Uterus (tissue), 3 donors: ENCODE measurements at regions not wholly inside any gene's neighbourhood (a gene's known extent, or its start where the extent isn't known, plus 50 kb on each side); places are given as distances from the start of the nearest gene placed in this dataset.

Experiments used
- DNase-seq, 2 donors: peaks; one replicate each; pipeline ENCODE4 v3.0.0-alpha.2; 2019 to 2020
- H3K27ac ChIP-seq, 2 donors: fragments of 200-600 bp; sonication (generic); 1 replicate in 1 of 2; 2 replicates in 1 of 2; pipeline ENCODE4 v1.5.1; 2016 to 2018
- H3K27me3 ChIP-seq, 2 donors: fragments of 200-600 bp; sonication (generic); one replicate each; pipeline ENCODE4 v1.5.1; 2018 to 2019; ENCODE audit warnings: control low read depth in 1 of 2
- H3K36me3 ChIP-seq, 2 donors: fragments of 200-600 bp; sonication (generic); one replicate each; pipeline ENCODE4 v1.5.1; 2019; ENCODE audit warnings: control low read depth in 1 of 2
- H3K4me1 ChIP-seq, 2 donors: fragments of 200-600 bp; sonication (generic); one replicate each; pipeline ENCODE4 v1.5.1; 2018 to 2019; ENCODE audit warnings: control low read depth in 1 of 2
- H3K4me3 ChIP-seq, 2 donors: fragments of 200-600 bp; sonication (generic); 1 replicate in 1 of 2; 2 replicates in 1 of 2; pipeline ENCODE4 v1.5.1; 2018 to 2019; ENCODE audit warnings: mild to moderate bottlenecking in 1 of 2
- H3K9me3 ChIP-seq, 2 donors: fragments of 200-600 bp; sonication (generic); one replicate each; pipeline ENCODE4 v1.5.1; 2019; ENCODE audit warnings: control low read depth in 1 of 2
- POLR2A ChIP-seq, 2 donors: fragments of 450-650 bp; IDR thresholded peaks; one replicate each; pipeline ENCODE4 v1.6.1; 2016; ENCODE audit warnings: antibody characterized with exemption in 2 of 2, mild to moderate bottlenecking in 1 of 2, moderate library complexity in 1 of 2
- intact Hi-C: fragments of 100-400 bp; cut with DNase I; formaldehyde crosslinking; loops from one replicate; pipeline ENCODE4 v1.15.1; 2023; ENCODE audit warnings: low total_unique reads
- TF ChIP-seq, protein P1 (sequence below), 4 experiments: fragments of 200-600 bp in 2 of 4; fragments of 450-650 bp in 2 of 4; sonication (generic) in 2 of 4; IDR thresholded peaks; one replicate each; pipeline ENCODE4 v1.5.1; 2016 to 2019; ENCODE audit warnings: antibody characterized with exemption in 4 of 4, mild to moderate bottlenecking in 2 of 4, moderate library complexity in 1 of 4
- donor health status: DM: yes; HTN: yes; CAD: no.

GRCh38 chr4:132063829-132064228 lies 1085.3 kb upstream of the PCDH10 start:
- Histone ChIP-seq H3K36me3 (no peaks in the 10 kb centered on the region), H3K4me3 (no peak overlapping the region), H3K27ac (no peak overlapping the region), H3K4me1 (no peaks in the 10 kb centered on the region), H3K27me3 (no peaks in the 10 kb centered on the region), H3K9me3 (no peaks in the 10 kb centered on the region)
- intact Hi-C loops, result no loop called here
- TF ChIP-seq, protein P1, sequence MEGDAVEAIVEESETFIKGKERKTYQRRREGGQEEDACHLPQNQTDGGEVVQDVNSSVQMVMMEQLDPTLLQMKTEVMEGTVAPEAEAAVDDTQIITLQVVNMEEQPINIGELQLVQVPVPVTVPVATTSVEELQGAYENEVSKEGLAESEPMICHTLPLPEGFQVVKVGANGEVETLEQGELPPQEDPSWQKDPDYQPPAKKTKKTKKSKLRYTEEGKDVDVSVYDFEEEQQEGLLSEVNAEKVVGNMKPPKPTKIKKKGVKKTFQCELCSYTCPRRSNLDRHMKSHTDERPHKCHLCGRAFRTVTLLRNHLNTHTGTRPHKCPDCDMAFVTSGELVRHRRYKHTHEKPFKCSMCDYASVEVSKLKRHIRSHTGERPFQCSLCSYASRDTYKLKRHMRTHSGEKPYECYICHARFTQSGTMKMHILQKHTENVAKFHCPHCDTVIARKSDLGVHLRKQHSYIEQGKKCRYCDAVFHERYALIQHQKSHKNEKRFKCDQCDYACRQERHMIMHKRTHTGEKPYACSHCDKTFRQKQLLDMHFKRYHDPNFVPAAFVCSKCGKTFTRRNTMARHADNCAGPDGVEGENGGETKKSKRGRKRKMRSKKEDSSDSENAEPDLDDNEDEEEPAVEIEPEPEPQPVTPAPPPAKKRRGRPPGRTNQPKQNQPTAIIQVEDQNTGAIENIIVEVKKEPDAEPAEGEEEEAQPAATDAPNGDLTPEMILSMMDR (IDR thresholded peaks at IDR 0.05), result no peak
- no peak for TF ChIP-seq POLR2A (IDR thresholded peaks at IDR 0.05)
- DNase-seq, result no peak

DNA sequence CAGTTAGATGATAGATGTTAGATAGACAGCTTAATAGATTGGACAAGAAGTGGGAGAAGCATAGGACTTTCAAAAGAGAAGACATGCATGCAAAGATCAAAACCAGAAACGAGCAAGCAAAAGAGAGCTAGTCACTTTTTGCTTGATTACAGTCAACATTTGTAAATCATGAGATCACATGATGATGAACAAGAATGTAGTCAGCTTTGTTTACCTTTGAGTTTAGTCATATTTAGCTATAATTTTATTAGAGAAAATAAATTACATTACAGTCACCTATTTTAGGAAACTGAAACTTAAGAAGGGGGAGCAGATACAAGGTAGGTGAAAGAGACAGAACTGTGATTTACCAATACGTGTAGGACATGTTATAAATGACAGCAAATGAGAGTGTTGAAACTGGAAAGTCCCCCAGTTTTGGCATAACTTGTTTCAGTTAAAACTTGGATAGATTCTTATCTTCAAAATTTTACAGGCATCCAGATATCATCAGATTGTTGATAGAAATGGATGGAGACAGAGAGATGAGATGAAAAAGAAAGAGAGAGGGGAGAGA lies 1083.1 kb upstream of the PCDH10 start:
- Histone ChIP-seq H3K9me3 (no peaks in the 10 kb centered on the region), H3K27ac (no peak overlapping the region), H3K4me3 (no peak overlapping the region), H3K36me3 (no peaks in the 10 kb centered on the region), H3K4me1 (no peaks in the 10 kb centered on the region), H3K27me3 (no peaks in the 10 kb centered on the region)
- intact Hi-C loops, result no loop called here
- no peak for TF ChIP-seq POLR2A (IDR thresholded peaks at IDR 0.05)
- TF ChIP-seq, protein P1 (IDR thresholded peaks at IDR 0.05), result no peak
- no peak for DNase-seq

DNA sequence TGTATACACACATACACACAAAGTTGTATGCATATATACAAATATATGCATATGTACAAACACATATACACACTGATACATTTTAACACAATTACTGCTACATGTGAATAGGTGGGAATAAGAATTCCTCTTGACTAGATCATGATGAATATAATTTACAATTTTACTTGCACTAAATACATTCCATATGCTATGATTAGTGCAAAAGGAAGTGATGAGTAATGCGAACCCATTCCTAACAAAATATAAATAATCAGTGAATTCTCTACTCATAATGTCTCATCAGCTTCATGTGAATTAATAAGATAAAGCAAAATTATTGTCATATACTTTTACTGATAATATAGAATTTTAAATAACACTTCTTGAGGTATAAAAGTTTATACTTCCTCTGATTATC lies 1077.3 kb upstream of the PCDH10 start:
- Histone ChIP-seq H3K27me3 (no peaks in the 10 kb centered on the region), H3K9me3 (no peaks in the 10 kb centered on the region), H3K36me3 (no peaks in the 10 kb centered on the region), H3K4me1 (no peaks in the 10 kb centered on the region), H3K4me3 (no peak overlapping the region), H3K27ac (no peak overlapping the region)
- no peak for DNase-seq
- TF ChIP-seq, protein P1 (IDR thresholded peaks at IDR 0.05), result no peak
- TF ChIP-seq POLR2A (IDR thresholded peaks at IDR 0.05), result no peak
- intact Hi-C loops, result no loop called here

DNA sequence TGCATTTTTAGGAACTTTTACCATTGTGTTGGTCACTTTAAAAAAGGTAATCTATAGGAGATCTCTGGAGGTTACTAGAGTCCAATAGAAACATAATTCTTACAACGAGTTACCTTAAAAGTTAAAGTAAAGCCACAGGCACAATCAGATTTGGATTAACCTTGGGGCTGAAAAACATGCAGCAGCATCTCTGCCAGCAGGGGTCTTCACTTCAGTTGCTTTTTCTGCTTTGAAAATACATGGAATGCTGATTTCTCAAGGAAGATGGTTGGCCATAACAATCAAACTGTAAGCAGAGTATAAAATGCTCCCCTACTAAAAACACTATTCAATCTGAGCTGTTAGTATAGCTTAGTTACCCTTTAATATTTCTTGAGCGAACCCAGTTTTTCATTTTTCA lies 1072.3 kb upstream of the PCDH10 start:
- DNase-seq, result no peak
- Histone ChIP-seq H3K27ac (no peak overlapping the region), H3K9me3 (no peaks in the 10 kb centered on the region), H3K4me1 (no peaks in the 10 kb centered on the region), H3K36me3 (no peaks in the 10 kb centered on the region), H3K27me3 (no peaks in the 10 kb centered on the region), H3K4me3 (no peak overlapping the region)
- TF ChIP-seq, protein P1 (IDR thresholded peaks at IDR 0.05), result no peak
- TF ChIP-seq POLR2A (IDR thresholded peaks at IDR 0.05), result no peak
- intact Hi-C loops, result no loop called here

GRCh38 chr4:132085105-132085504 lies 1064.0 kb upstream of the PCDH10 start:
- TF ChIP-seq, protein P1 (IDR thresholded peaks at IDR 0.05), result no peak
- no peaks in the 10 kb centered on the region for H3K27me3 ChIP-seq
- H3K9me3 ChIP-seq, result no peaks in the 10 kb centered on the region
- intact Hi-C loops, result no loop called here
- no peaks in the 10 kb centered on the region for H3K36me3 ChIP-seq
- DNase-seq, result no peak
- no peaks in the 10 kb centered on the region for H3K4me1 ChIP-seq
- no peak overlapping the region for H3K4me3 ChIP-seq
- no peak overlapping the region for H3K27ac ChIP-seq
